ENCODE measurements at regions not wholly inside any gene's neighbourhood (a gene's known extent, or its start where the extent isn't known, plus 50 kb on each side); places are given as distances from the start of the nearest gene placed in this dataset.

DNA sequence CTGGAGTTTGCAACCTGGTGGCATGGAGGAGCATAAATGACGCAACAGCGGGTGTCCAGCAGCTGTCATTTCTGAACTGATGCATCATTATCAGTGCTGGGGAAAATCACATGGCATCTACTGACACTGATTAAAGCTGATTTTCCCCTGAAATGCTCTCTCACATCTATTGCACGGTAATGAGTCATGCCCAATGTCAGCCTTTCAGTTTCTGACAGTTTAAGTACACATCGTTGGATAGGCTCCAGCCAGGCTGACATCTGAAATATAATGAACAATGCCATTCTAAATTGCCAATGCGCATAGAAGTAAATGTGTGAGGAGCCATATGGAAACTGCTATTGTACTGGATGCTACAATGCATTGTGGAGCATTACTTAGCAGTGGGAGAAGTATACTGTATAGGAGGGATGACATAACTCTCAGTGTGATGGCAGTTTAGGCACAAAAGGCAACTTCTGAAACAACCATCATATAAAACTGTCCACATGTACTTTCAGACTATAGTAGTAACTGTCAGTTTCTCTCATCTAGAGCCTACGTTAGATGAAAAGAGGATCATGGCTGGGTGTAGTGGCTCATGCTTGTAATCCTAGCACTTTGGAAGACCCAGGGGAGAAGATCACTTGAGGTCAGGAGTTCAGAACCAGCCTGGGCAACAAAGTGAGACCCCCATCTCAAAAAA, 389.3 kb upstream of the DMAC1 start:
- DNase-seq, result peak; percentile 11

GRCh38 chr9:8186560-8186959, 387.0 kb upstream of the DMAC1 start:
- DNase-seq, result no peak

DNA sequence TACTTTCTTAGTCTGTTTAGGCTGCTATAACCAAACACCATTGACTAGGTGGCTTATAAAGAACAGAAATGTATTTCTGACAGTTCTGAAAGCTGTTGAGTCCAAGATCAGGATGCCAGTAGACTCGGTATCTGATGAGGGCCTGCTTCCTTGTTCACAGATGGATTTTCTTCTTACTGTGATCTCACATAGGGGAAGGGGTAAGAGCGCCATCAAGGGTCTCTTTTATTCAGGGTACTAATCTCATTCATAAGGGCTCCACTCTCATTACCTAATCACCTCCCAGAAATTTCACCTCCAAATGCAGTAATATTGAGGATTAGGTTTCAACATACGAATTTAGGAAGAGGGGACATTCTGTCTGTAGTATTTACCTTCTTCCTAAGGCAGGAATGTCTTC, 384.0 kb upstream of the DMAC1 start:
- no peak for DNase-seq

- no peak for DNase-seq
Measured at GRCh38 chr9:8179381-8180053, 379.9 kb upstream of the DMAC1 start.

- DNase-seq, result no peak
Measured at GRCh38 chr9:8172000-8172399, 372.4 kb upstream of the DMAC1 start.

- DNase-seq, result peak; percentile 5
Measured at GRCh38 chr9:8168916-8169438, 369.4 kb upstream of the DMAC1 start.

DNA sequence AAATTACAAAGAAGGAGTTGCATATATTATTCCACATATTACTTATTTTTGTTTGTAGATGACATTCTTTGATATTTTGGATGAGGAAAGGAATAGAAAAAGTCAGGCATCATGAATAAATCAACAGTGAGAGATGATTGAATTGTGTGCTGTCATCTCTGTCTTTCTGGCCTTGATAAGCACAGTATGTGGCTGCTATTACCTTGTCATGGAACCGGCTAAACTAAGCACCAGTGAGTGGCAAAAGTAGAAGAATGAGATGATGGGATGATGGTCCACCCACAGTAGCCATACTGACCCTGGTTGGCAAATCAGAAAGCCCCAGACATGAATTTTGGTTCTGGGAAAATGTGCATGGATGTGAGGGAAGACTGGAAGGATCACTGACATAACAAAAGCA, 361.2 kb upstream of the DMAC1 start:
- DNase-seq, result no peak

DNA sequence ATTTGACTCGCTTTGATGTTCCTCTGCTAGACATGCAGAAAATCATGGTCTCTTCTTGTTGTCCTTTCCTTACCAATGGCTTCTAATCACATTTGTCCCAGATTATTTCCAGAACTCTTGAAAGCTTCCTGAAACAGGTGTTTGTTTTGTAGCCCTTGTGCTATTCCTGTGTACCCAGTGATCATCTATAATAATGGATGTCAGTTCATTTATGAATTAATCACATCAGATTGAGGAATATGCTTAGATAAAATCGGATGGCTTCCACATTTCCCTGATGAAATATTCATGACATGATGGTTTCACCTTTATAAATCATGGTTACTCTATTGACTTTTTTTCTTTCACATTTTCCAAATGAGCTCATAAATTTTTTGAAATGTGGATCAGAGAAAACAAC, 359.0 kb upstream of the DMAC1 start:
- DNase-seq, result no peak

DNA sequence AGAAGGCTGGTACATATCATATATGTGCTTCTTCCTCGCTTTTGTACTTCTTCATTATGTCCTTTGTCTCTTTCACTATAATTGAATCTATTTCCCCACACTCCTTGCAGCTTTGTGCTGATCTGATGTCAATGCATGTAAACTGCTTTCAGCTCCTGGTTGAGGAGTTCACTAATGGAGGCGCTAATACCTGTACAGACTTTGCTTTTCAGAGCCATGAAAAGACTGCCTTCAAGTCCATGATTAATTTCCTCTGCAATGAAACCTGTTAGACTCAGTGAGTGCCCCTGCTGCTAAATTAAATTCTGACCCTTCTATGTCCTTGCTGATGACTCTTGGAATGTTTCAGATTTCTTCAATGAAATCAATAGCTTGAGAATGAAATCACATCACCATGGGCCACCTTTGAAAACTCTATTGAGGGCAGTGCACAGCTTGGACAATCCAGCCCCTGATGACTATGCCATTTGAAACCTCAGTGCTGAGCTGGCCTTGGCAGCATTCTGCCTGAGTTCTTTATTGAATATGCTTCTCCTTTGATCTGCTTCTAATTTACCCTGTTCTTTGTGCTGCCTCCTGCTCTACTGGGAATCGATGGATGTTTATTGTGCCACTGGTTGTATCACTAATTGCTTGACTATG, 358.2 kb upstream of the DMAC1 start:
- no peak for DNase-seq

DNA sequence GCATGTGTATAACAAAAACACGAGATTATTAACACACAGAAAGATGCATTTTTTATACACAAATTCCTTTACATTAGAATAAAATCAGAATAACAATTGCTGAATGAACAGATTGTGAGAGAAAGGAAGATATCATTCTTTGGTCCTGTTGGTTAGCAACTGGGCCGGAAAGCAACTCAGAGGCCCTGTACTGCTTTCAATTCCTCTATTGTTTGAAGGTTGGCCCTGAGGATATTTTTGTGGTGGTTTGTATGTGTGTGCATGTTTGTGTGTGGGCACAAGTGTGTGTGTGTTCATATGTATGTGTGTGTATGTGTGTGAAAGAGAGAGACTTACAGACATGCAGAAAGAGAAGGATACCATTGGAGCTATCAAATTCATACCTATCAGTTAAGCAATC, 356.8 kb upstream of the DMAC1 start:
- peak; percentile 4 for DNase-seq

DNA sequence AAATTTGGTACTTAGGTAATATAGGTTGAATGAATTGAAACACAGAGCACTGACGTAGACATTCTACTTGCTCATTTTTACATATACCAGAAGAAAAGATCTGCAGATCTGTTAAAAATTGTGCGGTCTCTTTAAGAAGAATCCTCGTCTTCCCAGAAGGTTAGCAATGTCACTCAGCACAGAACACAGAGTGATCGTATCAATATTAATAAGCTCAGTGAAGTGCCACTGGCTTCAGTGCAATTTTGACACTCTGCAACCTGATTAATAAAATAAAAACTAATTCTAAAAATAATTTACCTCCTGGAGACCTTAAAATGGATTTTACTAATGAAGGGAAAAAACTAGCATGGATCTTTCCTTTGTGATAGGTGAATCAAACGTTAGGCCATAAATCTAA, 356.1 kb upstream of the DMAC1 start:
- no peak for DNase-seq

- no peak for DNase-seq
Measured at GRCh38 chr9:8143677-8144076, 344.1 kb upstream of the DMAC1 start.

DNA sequence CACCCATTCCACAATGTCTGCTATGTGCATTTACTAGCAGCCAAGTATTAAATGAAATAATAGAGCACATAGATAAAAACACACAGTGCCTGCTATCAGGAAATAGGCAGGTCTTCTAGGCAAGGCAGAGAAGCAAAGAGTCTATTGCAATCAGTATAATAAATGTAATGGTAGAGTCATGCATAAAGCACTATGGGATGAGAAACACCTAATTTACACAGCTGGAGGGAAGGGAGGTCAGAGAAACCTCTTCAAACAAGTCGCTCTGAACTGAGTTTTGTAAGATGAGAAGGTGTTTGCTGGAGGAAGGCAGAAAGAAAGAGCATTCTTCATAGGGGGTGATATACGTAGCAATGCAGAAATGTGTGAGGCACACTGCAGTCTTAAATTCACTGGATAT, 341.0 kb upstream of the DMAC1 start:
- DNase-seq, result no peak

DNA sequence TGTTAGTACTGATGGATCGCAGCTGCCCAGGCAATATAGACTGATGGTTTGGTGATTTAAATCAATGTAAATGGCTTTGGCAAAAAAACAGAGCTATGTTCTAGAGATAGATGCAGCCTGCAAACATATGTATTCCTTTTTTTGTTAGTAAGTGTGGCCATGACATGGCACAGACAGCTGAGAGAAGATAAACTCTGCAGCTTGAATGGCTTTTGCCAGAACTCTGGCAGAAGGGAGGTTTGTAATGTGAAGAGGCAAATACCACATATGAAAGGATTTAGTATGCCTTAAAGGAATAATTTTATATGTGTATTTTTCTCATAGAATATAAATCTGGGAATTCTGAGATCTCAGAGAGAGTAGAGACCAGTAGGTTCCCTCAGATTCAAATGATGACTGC, 340.2 kb upstream of the DMAC1 start:
- no peak for DNase-seq

GRCh38 chr9:8136477-8136876, 336.9 kb upstream of the DMAC1 start:
- no peak for DNase-seq

DNA sequence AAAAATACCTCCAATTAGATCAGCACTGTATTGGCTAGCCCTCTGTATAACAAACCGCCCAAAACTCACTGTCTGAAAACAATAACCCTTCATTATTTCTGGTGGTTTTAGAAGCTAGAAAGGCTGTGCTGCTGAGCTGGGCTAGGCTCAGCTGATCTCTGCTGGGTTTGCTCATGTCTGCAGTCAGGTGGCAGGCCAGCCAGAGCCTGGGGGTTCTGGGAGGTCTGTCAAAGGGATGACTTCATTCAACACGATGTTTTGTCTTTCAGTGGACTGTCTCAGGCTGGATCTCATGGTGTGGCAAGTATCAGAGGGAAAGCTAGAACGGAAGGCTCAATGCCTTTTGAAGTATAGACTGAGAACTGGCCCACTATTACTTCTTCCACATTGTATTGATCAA, 335.1 kb upstream of the DMAC1 start:
- DNase-seq, result no peak

GRCh38 chr9:8133606-8134005, 334.0 kb upstream of the DMAC1 start:
- DNase-seq, result no peak

GRCh38 chr9:8115570-8115969, 316.0 kb upstream of the DMAC1 start:
- DNase-seq, result no peak

DNA sequence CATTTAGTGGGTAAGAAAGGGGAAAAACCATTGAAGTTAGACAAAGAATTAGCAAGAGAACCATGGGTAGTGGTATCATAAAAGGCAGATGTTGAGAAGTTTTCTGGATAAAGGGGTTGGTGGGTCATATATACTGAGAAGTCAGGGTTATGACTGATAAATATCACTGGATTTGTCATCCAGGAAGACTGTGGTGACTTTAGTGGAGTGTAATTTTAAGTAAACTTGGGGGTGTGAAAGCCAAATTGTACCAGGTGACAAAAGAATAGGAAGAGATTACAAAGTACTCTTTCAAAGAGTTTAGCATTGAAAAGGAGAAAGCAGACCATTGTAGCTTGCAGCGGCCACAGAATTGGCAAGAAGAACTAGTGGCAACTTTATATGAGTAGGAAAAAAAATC, 315.2 kb upstream of the DMAC1 start:
- DNase-seq, result no peak

DNA sequence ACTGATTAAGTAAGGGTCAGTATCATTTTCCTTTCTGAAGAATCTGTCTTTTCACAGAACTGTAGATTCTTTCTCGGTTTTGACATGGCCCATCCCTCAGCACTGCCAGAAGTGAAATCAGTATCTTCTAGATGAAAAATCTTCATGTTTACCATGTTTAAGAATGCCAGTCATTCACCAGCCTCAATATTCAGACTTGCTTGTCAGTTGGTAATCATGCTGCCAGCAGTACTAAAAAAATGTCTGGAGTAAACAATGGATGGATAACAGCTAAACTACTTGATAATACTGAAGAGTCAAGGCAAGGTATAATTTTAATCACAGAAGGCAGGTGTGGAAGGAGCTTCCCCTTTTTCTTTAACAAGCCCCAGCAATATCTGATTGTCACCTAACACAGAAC, 306.8 kb upstream of the DMAC1 start:
- no peak for DNase-seq

- no peak for DNase-seq
Measured at GRCh38 chr9:8101607-8102006, 302.0 kb upstream of the DMAC1 start.

GRCh38 chr9:8096091-8096490, 296.5 kb upstream of the DMAC1 start:
- DNase-seq, result no peak

GRCh38 chr9:8095672-8096086, 296.1 kb upstream of the DMAC1 start:
- DNase-seq, result no peak

DNA sequence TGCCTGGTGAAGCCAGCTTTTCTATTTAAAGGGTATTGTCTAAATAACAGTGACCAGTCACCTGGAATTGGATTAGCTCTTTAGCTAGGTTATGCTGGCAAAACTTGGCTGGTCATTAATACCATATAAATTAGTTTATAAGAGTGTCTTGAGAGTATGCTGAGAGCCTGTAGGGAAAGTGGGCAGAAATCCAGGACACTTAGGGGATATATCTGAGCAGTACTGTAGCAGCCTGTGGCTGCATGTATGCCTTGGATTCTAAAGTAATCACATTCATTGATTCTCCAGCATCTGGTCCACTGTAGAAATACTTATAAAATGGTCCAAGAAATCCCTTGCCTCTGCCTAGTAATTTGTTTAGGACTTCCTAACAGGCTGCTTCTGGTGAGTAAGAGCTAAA, 288.9 kb upstream of the DMAC1 start:
- DNase-seq, result no peak
